Left kidney (tissue), 1 donor: ENCODE measurements at regions not wholly inside any gene's neighbourhood (a gene's known extent, or its start where the extent isn't known, plus 50 kb on each side); places are given as distances from the start of the nearest gene placed in this dataset.
"Not testable (repeated sequence)": the region's sequence is repeated elsewhere in the genome, so short reads cannot be mapped to it uniquely, and the experiment has no call there.

ENCODE experiments used
- DNase-seq: peaks from one replicate; pipeline ENCODE4 v3.0.0-alpha.2; 2013

GRCh38 chr10:130261766-130262165 is 125.6 kb downstream of the GLRX3 start:
- no peak for DNase-seq

GRCh38 chr10:130263289-130263688 is 127.1 kb downstream of the GLRX3 start:
- DNase-seq = no peak

GRCh38 chr10:130265542-130265941 is 129.4 kb downstream of the GLRX3 start:
- DNase-seq = no peak

GRCh38 chr10:130282492-130283218 is 146.5 kb downstream of the GLRX3 start:
- no peak for DNase-seq

GRCh38 chr10:130283219-130283545 is 147.0 kb downstream of the GLRX3 start:
- no peak for DNase-seq

GRCh38 chr10:130295761-130296160 is 159.6 kb downstream of the GLRX3 start:
- DNase-seq = not testable (repeated sequence)

- no peak for DNase-seq
Observed at GRCh38 chr10:130300608-130301020, 164.4 kb downstream of the GLRX3 start.

GRCh38 chr10:130301021-130301892 is 165.1 kb downstream of the GLRX3 start:
- peak; percentile 31 for DNase-seq

- no peak for DNase-seq
Observed at GRCh38 chr10:130326954-130327353, 190.8 kb downstream of the GLRX3 start.

GRCh38 chr10:130329792-130330191 is 193.6 kb downstream of the GLRX3 start:
- no peak for DNase-seq

- no peak for DNase-seq
Observed at GRCh38 chr10:130333185-130333584, 197.0 kb downstream of the GLRX3 start.

- DNase-seq = no peak
Observed at GRCh38 chr10:130335336-130335735, 199.1 kb downstream of the GLRX3 start.

GRCh38 chr10:130336617-130337304 is 200.6 kb downstream of the GLRX3 start:
- no peak for DNase-seq

GRCh38 chr10:130337305-130337640 is 201.1 kb downstream of the GLRX3 start:
- no peak for DNase-seq

- no peak for DNase-seq
Observed at GRCh38 chr10:130337696-130338635, 201.8 kb downstream of the GLRX3 start.

GRCh38 chr10:130338636-130339024 is 202.4 kb downstream of the GLRX3 start:
- DNase-seq = no peak

- no peak for DNase-seq
Observed at GRCh38 chr10:130339091-130339490, 202.9 kb downstream of the GLRX3 start.

- DNase-seq = no peak
Observed at GRCh38 chr10:130339911-130340310, 203.7 kb downstream of the GLRX3 start.

GRCh38 chr10:130340816-130341215 is 204.6 kb downstream of the GLRX3 start:
- DNase-seq = no peak

- peak; percentile 44 for DNase-seq
Observed at GRCh38 chr10:130341356-130341755, 205.2 kb downstream of the GLRX3 start.

- no peak for DNase-seq
Observed at GRCh38 chr10:130345728-130346127, 209.5 kb downstream of the GLRX3 start.

GRCh38 chr10:130350996-130351395 is 214.8 kb downstream of the GLRX3 start:
- DNase-seq = no peak
